ENCODE measurements at regions not wholly inside any gene's neighbourhood (a gene's known extent, or its start where the extent isn't known, plus 50 kb on each side); places are given as distances from the start of the nearest gene placed in this dataset.

DNA sequence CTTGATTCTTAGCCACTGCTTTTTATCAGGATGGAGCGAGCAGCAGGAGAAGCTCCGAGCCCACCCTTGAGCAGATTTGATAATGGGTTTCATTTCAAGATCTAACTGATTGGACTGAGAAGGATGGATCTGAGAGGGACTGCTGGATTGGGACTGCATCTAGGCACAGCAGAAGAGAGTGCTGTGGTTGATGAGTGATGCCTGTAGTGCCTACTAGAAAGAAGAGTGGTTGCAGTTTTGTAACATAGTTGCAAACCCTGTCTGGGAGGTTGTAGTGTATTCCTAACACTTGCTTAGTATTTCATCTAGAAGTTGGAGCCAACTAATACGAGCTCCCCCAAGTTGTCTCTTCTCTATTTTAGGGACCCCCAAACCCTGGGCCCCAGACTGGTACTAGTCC lies 88.7 kb downstream of the ASCL1 start:
- peaks cover 10% of the 10 kb centered on the region for H3F3A ChIP-seq (ENCODE audit: low read depth)
- no peak overlapping the region for H3K27ac ChIP-seq
- Mint-ChIP-seq H3K4me1 (peaks cover 25% of the 10 kb centered on the region), H3K36me3 (no peaks in the 10 kb centered on the region), H3K9me3 (no peaks in the 10 kb centered on the region), H3K27ac (no peak overlapping the region), H3K27me3 (ENCODE audit: insufficient read depth, low read depth) (peaks cover 7% of the 10 kb centered on the region), H3K4me3 (no peak overlapping the region)
- no peak overlapping the region for H3K9ac ChIP-seq
- H3K36me3 ChIP-seq: no peaks in the 10 kb centered on the region
- peaks cover 4% of the 10 kb centered on the region for H4K20me1 ChIP-seq (ENCODE audit: low read depth)
- H3K27me3 ChIP-seq: no peaks in the 10 kb centered on the region
- H3K4me1 ChIP-seq: peaks cover 20% of the 10 kb centered on the region
- TF ChIP-seq EZH2 (IDR thresholded peaks at IDR 0.05) (no peak), EZH2phosphoT487 (IDR thresholded peaks at IDR 0.05) (no peak)
- TF ChIP-seq, protein P1, sequence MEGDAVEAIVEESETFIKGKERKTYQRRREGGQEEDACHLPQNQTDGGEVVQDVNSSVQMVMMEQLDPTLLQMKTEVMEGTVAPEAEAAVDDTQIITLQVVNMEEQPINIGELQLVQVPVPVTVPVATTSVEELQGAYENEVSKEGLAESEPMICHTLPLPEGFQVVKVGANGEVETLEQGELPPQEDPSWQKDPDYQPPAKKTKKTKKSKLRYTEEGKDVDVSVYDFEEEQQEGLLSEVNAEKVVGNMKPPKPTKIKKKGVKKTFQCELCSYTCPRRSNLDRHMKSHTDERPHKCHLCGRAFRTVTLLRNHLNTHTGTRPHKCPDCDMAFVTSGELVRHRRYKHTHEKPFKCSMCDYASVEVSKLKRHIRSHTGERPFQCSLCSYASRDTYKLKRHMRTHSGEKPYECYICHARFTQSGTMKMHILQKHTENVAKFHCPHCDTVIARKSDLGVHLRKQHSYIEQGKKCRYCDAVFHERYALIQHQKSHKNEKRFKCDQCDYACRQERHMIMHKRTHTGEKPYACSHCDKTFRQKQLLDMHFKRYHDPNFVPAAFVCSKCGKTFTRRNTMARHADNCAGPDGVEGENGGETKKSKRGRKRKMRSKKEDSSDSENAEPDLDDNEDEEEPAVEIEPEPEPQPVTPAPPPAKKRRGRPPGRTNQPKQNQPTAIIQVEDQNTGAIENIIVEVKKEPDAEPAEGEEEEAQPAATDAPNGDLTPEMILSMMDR (IDR thresholded peaks at IDR 0.05): no peak
- no peak overlapping the region for H2AFZ ChIP-seq (replicated peaks)
- H3K79me2 ChIP-seq (ENCODE audit: low read depth): no peaks in the 10 kb centered on the region
- no peak for DNase-seq (ENCODE audit: low spot score)
- H3K4me3 ChIP-seq: no peak overlapping the region
- H3K9me3 ChIP-seq (ENCODE audit: low read depth): no peaks in the 10 kb centered on the region
- no peak overlapping the region for H3K4me2 ChIP-seq

DNA sequence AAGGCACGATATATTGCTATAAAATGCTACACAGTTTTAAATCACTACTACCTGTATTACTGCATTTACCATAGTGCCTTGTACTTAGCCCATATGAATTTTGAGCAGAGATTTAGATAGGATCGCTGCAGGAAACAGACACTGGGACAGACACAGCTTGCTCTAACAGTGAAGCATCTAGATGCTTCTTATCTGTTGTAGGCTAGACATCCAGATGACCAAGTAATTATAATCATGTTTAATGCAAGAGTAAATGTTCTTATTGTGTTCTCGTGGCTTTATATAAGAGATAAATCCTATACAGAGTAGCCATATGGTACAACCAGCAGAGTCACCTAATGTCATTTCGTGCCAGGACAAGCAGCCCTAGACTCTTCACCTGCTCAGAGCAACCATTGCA lies 92.8 kb downstream of the ASCL1 start:
- Histone ChIP-seq H3F3A (ENCODE audit: low read depth) (no peaks in the 10 kb centered on the region), H3K27ac (no peak overlapping the region), H2AFZ (replicated peaks) (no peak overlapping the region), H3K9me3 (ENCODE audit: low read depth) (no peaks in the 10 kb centered on the region), H3K79me2 (ENCODE audit: low read depth) (no peaks in the 10 kb centered on the region), H3K4me3 (no peak overlapping the region), H3K4me2 (no peak overlapping the region), H3K36me3 (no peaks in the 10 kb centered on the region), H3K9ac (no peak overlapping the region), H3K27me3 (peaks cover 5% of the 10 kb centered on the region), H3K4me1 (no peaks in the 10 kb centered on the region), H4K20me1 (ENCODE audit: low read depth) (no peaks in the 10 kb centered on the region)
- no peaks in the 10 kb centered on the region for H3K36me3 Mint-ChIP-seq
- H3K9me3 Mint-ChIP-seq: no peaks in the 10 kb centered on the region
- H3K27me3 Mint-ChIP-seq (ENCODE audit: insufficient read depth, low read depth): peaks cover 7% of the 10 kb centered on the region
- no peak for TF ChIP-seq EZH2 (IDR thresholded peaks at IDR 0.05)
- TF ChIP-seq EZH2phosphoT487 (IDR thresholded peaks at IDR 0.05): no peak
- TF ChIP-seq, protein P1 (IDR thresholded peaks at IDR 0.05): no peak
- H3K4me1 Mint-ChIP-seq: peaks cover 3% of the 10 kb centered on the region
- no peak overlapping the region for H3K27ac Mint-ChIP-seq
- DNase-seq (ENCODE audit: low spot score): no peak
- H3K4me3 Mint-ChIP-seq: no peak overlapping the region

- Histone ChIP-seq H3K9me3 (ENCODE audit: low read depth) (no peaks in the 10 kb centered on the region), H3K4me2 (no peak overlapping the region), H3K79me2 (ENCODE audit: low read depth) (no peaks in the 10 kb centered on the region), H3K9ac (no peak overlapping the region), H3K27me3 (peaks cover 5% of the 10 kb centered on the region), H3F3A (ENCODE audit: low read depth) (no peaks in the 10 kb centered on the region), H3K36me3 (no peaks in the 10 kb centered on the region), H2AFZ (replicated peaks) (no peak overlapping the region), H3K4me3 (no peak overlapping the region), H3K4me1 (no peaks in the 10 kb centered on the region), H3K27ac (no peak overlapping the region), H4K20me1 (ENCODE audit: low read depth) (no peaks in the 10 kb centered on the region)
- Mint-ChIP-seq H3K4me3 (no peak overlapping the region), H3K9me3 (peaks cover under 1% of the 10 kb centered on the region), H3K36me3 (no peaks in the 10 kb centered on the region), H3K4me1 (no peaks in the 10 kb centered on the region), H3K27me3 (ENCODE audit: insufficient read depth, low read depth) (no peaks in the 10 kb centered on the region), H3K27ac (no peak overlapping the region)
- DNase-seq (ENCODE audit: low spot score): no peak
- TF ChIP-seq, protein P1 (IDR thresholded peaks at IDR 0.05): no peak
- TF ChIP-seq EZH2phosphoT487 (IDR thresholded peaks at IDR 0.05): no peak
- TF ChIP-seq EZH2 (IDR thresholded peaks at IDR 0.05): no peak
Observed at GRCh38 chr12:103053089-103053488, 95.6 kb downstream of the ASCL1 start.
